ENCODE measurements at regions not wholly inside any gene's neighbourhood (a gene's known extent, or its start where the extent isn't known, plus 50 kb on each side); places are given as distances from the start of the nearest gene placed in this dataset.
"Not testable (repeated sequence)": the region's sequence is repeated elsewhere in the genome, so short reads cannot be mapped to it uniquely, and the experiment has no call there.

GRCh38 chr3:152642658-152643057 is 192.3 kb upstream of the P2RY1 start:
- Histone ChIP-seq H3K27ac (ENCODE audit: low read length) (no peak overlapping the region), H3K4me2 (ENCODE audit: insufficient read depth, low read length) (no peak overlapping the region), H3K79me2 (ENCODE audit: insufficient read depth, low read length) (no peaks in the 10 kb centered on the region), H3K4me3 (ENCODE audit: low read depth in 1 of 2, low read length in 2 of 2) (no peak overlapping the region), H2AFZ (ENCODE audit: low read depth, low read length) (no peak overlapping the region), H3K4me1 (ENCODE audit: insufficient read depth, low read length) (no peaks in the 10 kb centered on the region), H3K9me3 (ENCODE audit: insufficient read depth, low read length, severe bottlenecking) (peaks cover 2% of the 10 kb centered on the region), H3K36me3 (ENCODE audit: insufficient read depth, low read length) (no peaks in the 10 kb centered on the region), H3K9ac (ENCODE audit: low read depth, low read length) (no peak overlapping the region), H3K27me3 (ENCODE audit: insufficient read depth, low read length, poor library complexity) (peaks cover 8% of the 10 kb centered on the region), H4K20me1 (ENCODE audit: insufficient read depth, low read length) (no peaks in the 10 kb centered on the region)
- no peak for TF ChIP-seq CTCF (IDR thresholded peaks at IDR 0.05; ENCODE audit: borderline replicate concordance, extremely low read depth, low read length, poor library complexity, severe bottlenecking)
- no peak for TF ChIP-seq EZH2 (IDR thresholded peaks at IDR 0.05; ENCODE audit: borderline replicate concordance, low read depth, low read length, severe bottlenecking)
- no peak for ATAC-seq (ENCODE audit: insufficient read depth, low read depth)
- DNase-seq = no peak

- Histone ChIP-seq H3K9me3 (ENCODE audit: insufficient read depth, low read length, severe bottlenecking) (peaks cover 2% of the 10 kb centered on the region), H3K4me2 (ENCODE audit: insufficient read depth, low read length) (no peak overlapping the region), H3K4me3 (ENCODE audit: low read depth in 1 of 2, low read length in 2 of 2) (no peak overlapping the region), H3K4me1 (ENCODE audit: insufficient read depth, low read length) (no peaks in the 10 kb centered on the region), H3K27ac (ENCODE audit: low read length) (no peak overlapping the region), H3K79me2 (ENCODE audit: insufficient read depth, low read length) (no peaks in the 10 kb centered on the region), H4K20me1 (ENCODE audit: insufficient read depth, low read length) (no peaks in the 10 kb centered on the region), H3K27me3 (ENCODE audit: insufficient read depth, low read length, poor library complexity) (peaks cover 6% of the 10 kb centered on the region), H2AFZ (ENCODE audit: low read depth, low read length) (no peak overlapping the region), H3K9ac (ENCODE audit: low read depth, low read length) (no peak overlapping the region), H3K36me3 (ENCODE audit: insufficient read depth, low read length) (no peaks in the 10 kb centered on the region)
- no peak for TF ChIP-seq EZH2 (IDR thresholded peaks at IDR 0.05; ENCODE audit: borderline replicate concordance, low read depth, low read length, severe bottlenecking)
- no peak for ATAC-seq (ENCODE audit: insufficient read depth, low read depth)
- no peak for DNase-seq
Measured at GRCh38 chr3:152644478-152644877, 190.5 kb upstream of the P2RY1 start.

GRCh38 chr3:152646004-152646403 is 188.9 kb upstream of the P2RY1 start:
- Histone ChIP-seq H3K27me3 (ENCODE audit: insufficient read depth, low read length, poor library complexity) (peaks cover 6% of the 10 kb centered on the region), H3K9me3 (ENCODE audit: insufficient read depth, low read length, severe bottlenecking) (peaks cover 2% of the 10 kb centered on the region), H3K36me3 (ENCODE audit: insufficient read depth, low read length) (no peaks in the 10 kb centered on the region), H3K4me2 (ENCODE audit: insufficient read depth, low read length) (no peak overlapping the region), H3K79me2 (ENCODE audit: insufficient read depth, low read length) (no peaks in the 10 kb centered on the region), H3K27ac (ENCODE audit: low read length) (no peak overlapping the region), H3K9ac (ENCODE audit: low read depth, low read length) (no peak overlapping the region), H4K20me1 (ENCODE audit: insufficient read depth, low read length) (no peaks in the 10 kb centered on the region), H3K4me3 (ENCODE audit: low read depth in 1 of 2, low read length in 2 of 2) (no peak overlapping the region), H2AFZ (ENCODE audit: low read depth, low read length) (no peak overlapping the region), H3K4me1 (ENCODE audit: insufficient read depth, low read length) (no peaks in the 10 kb centered on the region)
- DNase-seq = no peak
- TF ChIP-seq EZH2 (IDR thresholded peaks at IDR 0.05; ENCODE audit: borderline replicate concordance, low read depth, low read length, severe bottlenecking) = no peak
- no peak for TF ChIP-seq CTCF (IDR thresholded peaks at IDR 0.05; ENCODE audit: borderline replicate concordance, extremely low read depth, low read length, poor library complexity, severe bottlenecking)
- no peak for ATAC-seq (ENCODE audit: insufficient read depth, low read depth)

- Histone ChIP-seq H2AFZ (ENCODE audit: low read depth, low read length) (no peak overlapping the region), H3K4me1 (ENCODE audit: insufficient read depth, low read length) (no peaks in the 10 kb centered on the region), H3K79me2 (ENCODE audit: insufficient read depth, low read length) (no peaks in the 10 kb centered on the region), H3K27ac (ENCODE audit: low read length) (no peak overlapping the region), H3K4me3 (ENCODE audit: low read depth in 1 of 2, low read length in 2 of 2) (no peak overlapping the region), H3K9me3 (ENCODE audit: insufficient read depth, low read length, severe bottlenecking) (no peaks in the 10 kb centered on the region), H4K20me1 (ENCODE audit: insufficient read depth, low read length) (no peaks in the 10 kb centered on the region), H3K36me3 (ENCODE audit: insufficient read depth, low read length) (no peaks in the 10 kb centered on the region), H3K9ac (ENCODE audit: low read depth, low read length) (no peak overlapping the region), H3K4me2 (ENCODE audit: insufficient read depth, low read length) (no peak overlapping the region), H3K27me3 (ENCODE audit: insufficient read depth, low read length, poor library complexity) (peaks cover 8% of the 10 kb centered on the region)
- ATAC-seq (ENCODE audit: insufficient read depth, low read depth) (no peak), DNase-seq (no peak)
- TF ChIP-seq CTCF (IDR thresholded peaks at IDR 0.05; ENCODE audit: borderline replicate concordance, extremely low read depth, low read length, poor library complexity, severe bottlenecking) = no peak
Measured at GRCh38 chr3:152650177-152650576, 184.8 kb upstream of the P2RY1 start.

- H3K4me3 ChIP-seq (ENCODE audit: low read depth in 1 of 2, low read length in 2 of 2); H3K27me3 ChIP-seq (ENCODE audit: insufficient read depth, low read length, poor library complexity); H2AFZ ChIP-seq (ENCODE audit: low read depth, low read length); H3K9me3 ChIP-seq (ENCODE audit: insufficient read depth, low read length, severe bottlenecking); ATAC-seq (ENCODE audit: insufficient read depth, low read depth); DNase-seq; H3K4me2 ChIP-seq (ENCODE audit: insufficient read depth, low read length); H3K79me2 ChIP-seq (ENCODE audit: insufficient read depth, low read length); H3K27ac ChIP-seq (ENCODE audit: low read length); H3K4me1 ChIP-seq (ENCODE audit: insufficient read depth, low read length); H4K20me1 ChIP-seq (ENCODE audit: insufficient read depth, low read length); H3K9ac ChIP-seq (ENCODE audit: low read depth, low read length); H3K36me3 ChIP-seq (ENCODE audit: insufficient read depth, low read length): not testable (repeated sequence)
Measured at GRCh38 chr3:152650923-152651322, 184.0 kb upstream of the P2RY1 start.

Measured in DND-41 (cell line).